WTC11 (cell line): ENCODE measurements at regions not wholly inside any gene's neighbourhood (a gene's known extent, or its start where the extent isn't known, plus 50 kb on each side); places are given as distances from the start of the nearest gene placed in this dataset.
A peak's percentile ranks its signal among the peaks of the same experiment; 100 is the strongest.

ENCODE experiments used
- ATAC-seq: fragments of 200-7000 bp; cut with Tn5 transposase; 2 replicates; pipeline ENCODE4 v1.10.0; 2021; ENCODE audit warnings: mild to moderate bottlenecking, moderate library complexity
- CTCF ChIA-PET: fragments of 300-600 bp; sonication (Branson Sonifier 250); formaldehyde crosslinking; loops from one replicate; lab custom pipeline; 2021; ENCODE audit warnings: antibody characterized with exemption; lab: Charles Lee
- POLR2A ChIA-PET: fragments of 350-600 bp; sonication (Branson Sonifier 250); formaldehyde crosslinking; loops from one replicate; lab custom pipeline; 2021; ENCODE audit warnings: antibody characterized with exemption; lab: Charles Lee
- DNase-seq: peaks from one replicate; pipeline ENCODE4 v3.0.0; 2021; ENCODE audit warnings: low spot score
- H3K27ac Mint-ChIP-seq: 2 replicates; pipeline ENCODE4 v1.8.0; 2021; ENCODE audit warnings: mixed read lengths
- H3K27me3 Mint-ChIP-seq: 2 replicates; pipeline ENCODE4 v1.8.0; 2021; ENCODE audit warnings: low read depth, mild to moderate bottlenecking, moderate library complexity, mixed read lengths
- H3K36me3 Mint-ChIP-seq: 2 replicates; pipeline ENCODE4 v1.8.0; 2021; ENCODE audit warnings: mixed read lengths
- H3K4me1 Mint-ChIP-seq: 2 replicates; pipeline ENCODE4 v1.8.0; 2022; ENCODE audit warnings: mixed read lengths
- H3K4me3 Mint-ChIP-seq: 2 replicates; pipeline ENCODE4 v1.8.0; 2021; ENCODE audit warnings: mild to moderate bottlenecking, moderate library complexity, mixed read lengths
- H3K9me3 Mint-ChIP-seq: 2 replicates; pipeline ENCODE4 v1.8.0; 2021; ENCODE audit warnings: mixed read lengths
- AR ChIP-seq: fragments of 250-450 bp; sonication (Bioruptor Pico); IDR thresholded peaks from 2 replicates; pipeline ENCODE4 v1.9.0; 2021; ENCODE audit warnings: mild to moderate bottlenecking
- ATF1 ChIP-seq: sonication (generic); formaldehyde crosslinking; IDR thresholded peaks from 2 replicates; pipeline ENCODE4 v1.8.1; 2023; ENCODE audit warnings: mild to moderate bottlenecking, moderate library complexity, missing genetic modification reagents
- CBFB ChIP-seq: sonication (generic); formaldehyde crosslinking; IDR thresholded peaks from 2 replicates; pipeline ENCODE4 v1.8.1; 2022; ENCODE audit warnings: mild to moderate bottlenecking, low read depth, missing genetic modification reagents
- CTCF ChIP-seq: fragments of 200-600 bp; IDR thresholded peaks from 2 replicates; pipeline ENCODE4 v1.8.0; 2022; ENCODE audit warnings: antibody characterized with exemption
- E2F1 ChIP-seq: sonication (generic); formaldehyde crosslinking; IDR thresholded peaks from 2 replicates; pipeline ENCODE4 v1.8.0; 2022; ENCODE audit warnings: mild to moderate bottlenecking, missing genetic modification reagents
- E2F5 ChIP-seq: sonication (generic); formaldehyde crosslinking; IDR thresholded peaks from 2 replicates; pipeline ENCODE4 v1.8.1; 2022; ENCODE audit warnings: mild to moderate bottlenecking, moderate library complexity, missing genetic modification reagents
- ELF4 ChIP-seq: sonication (generic); formaldehyde crosslinking; IDR thresholded peaks from 2 replicates; pipeline ENCODE4 v1.8.1; 2022; ENCODE audit warnings: low read depth, mild to moderate bottlenecking, moderate library complexity, missing genetic modification reagents
- ESRRA ChIP-seq: sonication (generic); formaldehyde crosslinking; IDR thresholded peaks from 2 replicates; pipeline ENCODE4 v1.8.1; 2022; ENCODE audit warnings: mild to moderate bottlenecking, missing genetic modification reagents, borderline replicate concordance
- ETV6 ChIP-seq: sonication (generic); formaldehyde crosslinking; IDR thresholded peaks from 2 replicates; pipeline ENCODE4 v1.8.1; 2022; ENCODE audit warnings: mild to moderate bottlenecking, missing genetic modification reagents
- FOXJ3 ChIP-seq: sonication (generic); formaldehyde crosslinking; IDR thresholded peaks from 2 replicates; pipeline ENCODE4 v1.9.0; 2021; ENCODE audit warnings: missing genetic modification reagents, mild to moderate bottlenecking, borderline replicate concordance
- FOXK1 ChIP-seq: sonication (generic); formaldehyde crosslinking; IDR thresholded peaks from 2 replicates; pipeline ENCODE4 v1.8.0; 2022; ENCODE audit warnings: mild to moderate bottlenecking, moderate library complexity, missing genetic modification reagents
- FOXP1 ChIP-seq: sonication (generic); formaldehyde crosslinking; IDR thresholded peaks from 2 replicates; pipeline ENCODE4 v1.8.0; 2022; ENCODE audit warnings: missing genetic modification reagents, mild to moderate bottlenecking, moderate library complexity, borderline replicate concordance
- GABPB1 ChIP-seq: sonication (generic); formaldehyde crosslinking; IDR thresholded peaks from 2 replicates; pipeline ENCODE4 v1.8.1; 2023; ENCODE audit warnings: mild to moderate bottlenecking, missing genetic modification reagents
- GTF2I ChIP-seq: fragments of 250-450 bp; sonication (Bioruptor Pico); conservative IDR thresholded peaks from 2 replicates; pipeline ENCODE4 v1.4.0; 2021; ENCODE audit warnings: mild to moderate bottlenecking
- HMGA2 ChIP-seq: fragments of 250-450 bp; sonication (Bioruptor Pico); IDR thresholded peaks from 2 replicates; pipeline ENCODE4 v1.4.0; 2021; ENCODE audit warnings: mild to moderate bottlenecking, moderate library complexity
- MXD4 ChIP-seq: fragments of 250-450 bp; sonication (Bioruptor Pico); IDR thresholded peaks from 2 replicates; pipeline ENCODE4 v1.8.0; 2021; ENCODE audit warnings: mild to moderate bottlenecking, moderate library complexity, borderline replicate concordance
- NFE2L1 ChIP-seq: sonication (generic); formaldehyde crosslinking; IDR thresholded peaks from 2 replicates; pipeline ENCODE4 v1.8.1; 2023; ENCODE audit warnings: missing genetic modification reagents
- NR1H2 ChIP-seq: sonication (generic); formaldehyde crosslinking; IDR thresholded peaks from 2 replicates; pipeline ENCODE4 v1.9.0; 2021; ENCODE audit warnings: mild to moderate bottlenecking, moderate library complexity, missing genetic modification reagents
- NR2C2 ChIP-seq: sonication (generic); formaldehyde crosslinking; IDR thresholded peaks from 2 replicates; pipeline ENCODE4 v1.8.0; 2022; ENCODE audit warnings: mild to moderate bottlenecking, missing genetic modification reagents
- NR3C1 ChIP-seq: sonication (generic); formaldehyde crosslinking; conservative IDR thresholded peaks from 2 replicates; pipeline ENCODE4 v1.8.1; 2023; ENCODE audit warnings: low read depth, mild to moderate bottlenecking, missing genetic modification reagents
- RORB ChIP-seq: fragments of 250-450 bp; sonication (Bioruptor Pico); IDR thresholded peaks from 2 replicates; pipeline ENCODE4 v1.9.0; 2021; ENCODE audit warnings: mild to moderate bottlenecking
- TEAD4 ChIP-seq: sonication (generic); formaldehyde crosslinking; IDR thresholded peaks from 2 replicates; pipeline ENCODE4 v1.8.0; 2022; ENCODE audit warnings: mild to moderate bottlenecking, missing genetic modification reagents
- USF1 ChIP-seq: sonication (generic); formaldehyde crosslinking; IDR thresholded peaks from 2 replicates; pipeline ENCODE4 v1.8.0; 2022; ENCODE audit warnings: mild to moderate bottlenecking, missing genetic modification reagents
- ZNF232 ChIP-seq: sonication (generic); formaldehyde crosslinking; IDR thresholded peaks from 2 replicates; pipeline ENCODE4 v1.8.0; 2022; ENCODE audit warnings: mild to moderate bottlenecking, missing genetic modification reagents
- ZNF317 ChIP-seq: sonication (generic); formaldehyde crosslinking; IDR thresholded peaks from 2 replicates; pipeline ENCODE4 v1.8.1; 2023; ENCODE audit warnings: low read depth, mild to moderate bottlenecking, moderate library complexity, missing genetic modification reagents, borderline replicate concordance

- TF ChIP-seq RORB (CRISPR knock-in tag) = no peak
- no peak for TF ChIP-seq FOXJ3 (CRISPR knock-in tag)
- no peak for TF ChIP-seq USF1
- TF ChIP-seq ZNF232 (CRISPR knock-in tag) = no peak
These were observed 1093.0 kb upstream of the PCDH9 start (continued) for GRCh38 chr13:68323124-68323523.

GRCh38 chr13:68319384-68319783, 1089.2 kb upstream of the PCDH9 start:
- Mint-ChIP-seq H3K4me3 (no peak overlapping the region), H3K9me3 (peaks cover 44% of the 10 kb centered on the region), H3K4me1 (no peaks in the 10 kb centered on the region), H3K27me3 (no peaks in the 10 kb centered on the region), H3K27ac (no peak overlapping the region), H3K36me3 (peaks cover 16% of the 10 kb centered on the region)
- no peak for ATAC-seq
- ChIA-PET POLR2A (no interaction called here), CTCF (no interaction called here)
- TF ChIP-seq CBFB (no peak), FOXP1 (CRISPR knock-in tag) (no peak), FOXJ3 (CRISPR knock-in tag) (no peak), ESRRA (no peak), ELF4 (CRISPR knock-in tag) (no peak), HMGA2 (CRISPR knock-in tag) (no peak), E2F5 (CRISPR knock-in tag) (no peak), E2F1 (CRISPR knock-in tag) (no peak), NR3C1 (CRISPR knock-in tag) (no peak), NR2C2 (CRISPR knock-in tag) (no peak), GABPB1 (no peak), ATF1 (no peak), AR (CRISPR knock-in tag) (no peak), TEAD4 (CRISPR knock-in tag) (no peak), FOXK1 (CRISPR knock-in tag) (no peak)
- no peak for DNase-seq

- TF ChIP-seq NR1H2 (no peak), GTF2I (no peak), RORB (CRISPR knock-in tag) (no peak), NFE2L1 (CRISPR knock-in tag) (no peak), ZNF317 (CRISPR knock-in tag) (no peak), CTCF (peak; percentile 47; the same call in 1 of the 2 replicates), ZNF232 (CRISPR knock-in tag) (no peak), ETV6 (CRISPR knock-in tag) (no peak), MXD4 (no peak)
- no peak for ATAC-seq
- no peak overlapping the region for H3K4me3 Mint-ChIP-seq
- no peak for DNase-seq
- no peaks in the 10 kb centered on the region for H3K27me3 Mint-ChIP-seq
- ChIA-PET CTCF (no interaction called here), POLR2A (no interaction called here)
- H3K4me1 Mint-ChIP-seq = no peaks in the 10 kb centered on the region
- H3K9me3 Mint-ChIP-seq = peaks cover 10% of the 10 kb centered on the region; the same call in 1 of the 2 replicates
- no peaks in the 10 kb centered on the region for H3K36me3 Mint-ChIP-seq
- no peak overlapping the region for H3K27ac Mint-ChIP-seq
These were observed 1074.3 kb upstream of the PCDH9 start for GRCh38 chr13:68304286-68304893.
